GM21529 (cell line): ENCODE measurements at regions not wholly inside any gene's neighbourhood (a gene's known extent, or its start where the extent isn't known, plus 50 kb on each side); places are given as distances from the start of the nearest gene placed in this dataset.

Experiments
- ATAC-seq: cut with Tn5 transposase; IDR thresholded peaks from one replicate; pipeline ENCODE4 v1.9.1; 2021; ENCODE audit not compliant: unreplicated experiment

DNA sequence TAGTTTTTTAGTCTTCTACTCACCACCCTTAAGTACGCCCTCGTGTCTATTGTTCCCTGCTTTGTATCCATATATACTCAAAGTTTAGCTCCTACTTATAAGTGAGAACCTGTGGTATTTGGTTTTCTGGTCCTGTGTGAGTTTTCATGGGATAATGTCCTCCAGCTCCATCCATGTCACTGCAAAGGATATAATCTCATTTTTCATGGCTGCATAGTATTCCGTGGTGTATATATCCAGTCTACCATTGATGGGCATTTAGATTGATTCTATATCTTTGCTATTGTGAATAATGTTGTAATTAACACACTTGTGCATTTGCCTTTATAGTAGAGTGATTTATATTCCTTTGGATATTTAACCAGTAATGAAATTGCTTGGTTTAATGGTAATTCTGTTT is 579.9 kb downstream of the CDH18 start:
- no peak for ATAC-seq

DNA sequence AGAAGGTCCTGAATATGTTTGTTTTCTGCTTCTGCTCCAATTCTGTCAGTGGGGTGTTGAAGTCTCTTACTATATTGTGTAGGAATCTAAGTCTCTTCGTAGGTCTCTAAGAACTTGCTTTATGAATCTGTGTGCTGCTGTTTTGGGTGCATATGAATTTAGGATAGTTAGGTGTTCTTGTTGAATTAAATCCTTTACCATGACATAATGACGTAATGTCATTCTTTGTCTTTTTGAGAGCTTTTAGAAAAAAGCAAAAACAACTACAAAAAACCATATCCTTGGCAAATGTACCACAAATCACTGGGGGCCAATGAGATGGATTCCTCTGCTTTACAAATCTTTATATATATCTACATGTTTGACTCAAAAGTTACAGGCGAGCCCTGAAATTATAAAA is 576.1 kb downstream of the CDH18 start:
- ATAC-seq = no peak
